Adrenal gland (tissue), 5 donors: ENCODE measurements at regions not wholly inside any gene's neighbourhood (a gene's known extent, or its start where the extent isn't known, plus 50 kb on each side); places are given as distances from the start of the nearest gene placed in this dataset.

Experiments used
- POLR2A ChIP-seq, 2 donors: fragments of 450-650 bp; IDR thresholded peaks; one replicate each; pipeline ENCODE4 v1.6.1; 2017; ENCODE audit warnings: antibody characterized with exemption in 2 of 2, mild to moderate bottlenecking in 2 of 2, moderate library complexity in 1 of 2
- TF ChIP-seq, protein P1 (sequence below), 6 experiments: fragments of 450-650 bp in 4 of 6; fragments of 200-600 bp in 2 of 6; sonication (generic) in 1 of 6; IDR thresholded peaks; 1 replicate in 5 of 6; 2 replicates in 1 of 6; pipeline versions ENCODE4 v1.5.1 to v1.8.0; 2016 to 2021; ENCODE audit warnings: antibody characterized with exemption in 6 of 6, mild to moderate bottlenecking in 2 of 6, moderate library complexity in 1 of 6
- donor health status: DM: no; HTN: no; CAD: no.

DNA sequence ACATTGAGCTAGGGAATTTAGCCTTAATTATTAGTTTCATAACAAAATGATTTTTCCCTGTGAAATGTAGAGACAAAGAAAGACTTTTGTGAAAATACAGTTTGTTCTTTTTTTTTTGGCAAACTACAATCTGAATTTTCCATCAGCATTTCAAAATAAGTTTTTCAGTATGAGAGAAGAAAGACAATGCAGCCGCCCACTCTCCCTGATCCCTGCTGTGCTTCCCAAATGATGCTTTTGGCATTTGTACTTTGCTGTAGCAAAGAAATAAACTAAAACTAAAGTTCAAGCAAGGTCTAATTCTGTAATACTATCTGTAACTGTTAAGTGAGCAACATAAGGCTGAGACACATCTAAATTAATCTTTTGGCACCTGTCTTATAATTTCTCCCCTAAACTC, 782.2 kb downstream of the VGLL3 start:
- TF ChIP-seq, protein P1, sequence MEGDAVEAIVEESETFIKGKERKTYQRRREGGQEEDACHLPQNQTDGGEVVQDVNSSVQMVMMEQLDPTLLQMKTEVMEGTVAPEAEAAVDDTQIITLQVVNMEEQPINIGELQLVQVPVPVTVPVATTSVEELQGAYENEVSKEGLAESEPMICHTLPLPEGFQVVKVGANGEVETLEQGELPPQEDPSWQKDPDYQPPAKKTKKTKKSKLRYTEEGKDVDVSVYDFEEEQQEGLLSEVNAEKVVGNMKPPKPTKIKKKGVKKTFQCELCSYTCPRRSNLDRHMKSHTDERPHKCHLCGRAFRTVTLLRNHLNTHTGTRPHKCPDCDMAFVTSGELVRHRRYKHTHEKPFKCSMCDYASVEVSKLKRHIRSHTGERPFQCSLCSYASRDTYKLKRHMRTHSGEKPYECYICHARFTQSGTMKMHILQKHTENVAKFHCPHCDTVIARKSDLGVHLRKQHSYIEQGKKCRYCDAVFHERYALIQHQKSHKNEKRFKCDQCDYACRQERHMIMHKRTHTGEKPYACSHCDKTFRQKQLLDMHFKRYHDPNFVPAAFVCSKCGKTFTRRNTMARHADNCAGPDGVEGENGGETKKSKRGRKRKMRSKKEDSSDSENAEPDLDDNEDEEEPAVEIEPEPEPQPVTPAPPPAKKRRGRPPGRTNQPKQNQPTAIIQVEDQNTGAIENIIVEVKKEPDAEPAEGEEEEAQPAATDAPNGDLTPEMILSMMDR (IDR thresholded peaks at IDR 0.05): no peak
- no peak for TF ChIP-seq POLR2A (IDR thresholded peaks at IDR 0.05)
